HepG2 (cell line): ENCODE measurements at regions not wholly inside any gene's neighbourhood (a gene's known extent, or its start where the extent isn't known, plus 50 kb on each side); places are given as distances from the start of the nearest gene placed in this dataset.

Source experiments
- CTCF ChIP-seq: sonication (generic); formaldehyde crosslinking; IDR thresholded peaks from 2 replicates; pipeline ENCODE4 v1.5.0; 2020; ENCODE audit warnings: mild to moderate bottlenecking, missing genetic modification reagents, moderate library complexity
- E2F1 ChIP-seq: sonication (generic); formaldehyde crosslinking; IDR thresholded peaks from 2 replicates; pipeline ENCODE4 v1.5.0; 2020; ENCODE audit warnings: missing genetic modification reagents
- FLYWCH1 ChIP-seq: sonication (generic); formaldehyde crosslinking; IDR thresholded peaks from 2 replicates; pipeline ENCODE4 v1.8.1; 2023; ENCODE audit warnings: mild to moderate bottlenecking, missing genetic modification reagents
- GABPA ChIP-seq, 2 experiments: IDR thresholded peaks; 2 replicates each; pipeline ENCODE4 v1.6.1; 2011 to 2016; ENCODE audit warnings: low read depth in 2 of 2, low read length in 1 of 2, missing biosample characterization in 1 of 2, missing genetic modification characterization in 1 of 2
- HNRNPL ChIP-seq: fragments of 200-400 bp; formaldehyde crosslinking; IDR thresholded peaks from 2 replicates; pipeline ENCODE4 v1.6.1; 2017; ENCODE audit warnings: mild to moderate bottlenecking, low read depth, low read length
- KLF6 ChIP-seq: IDR thresholded peaks from 2 replicates; pipeline ENCODE4 v1.8.0; 2016; ENCODE audit warnings: missing biosample characterization, missing genetic modification reagents
- POLR2A ChIP-seq, 2 experiments: IDR thresholded peaks; 2 replicates each; pipeline ENCODE4 v1.6.1; 2011; ENCODE audit warnings: low read depth in 2 of 2, low read length in 2 of 2, mild to moderate bottlenecking in 1 of 2, moderate library complexity in 1 of 2; ENCODE audit not compliant: insufficient read depth in 1 of 2
- REST ChIP-seq, 2 experiments: IDR thresholded peaks; 2 replicates each; pipeline ENCODE4 v1.6.1; 2011 to 2012; ENCODE audit warnings: low read length in 2 of 2, borderline replicate concordance in 1 of 2, low read depth in 1 of 2, mild to moderate bottlenecking in 1 of 2, moderate library complexity in 1 of 2
- REXO4 ChIP-seq: sonication (generic); formaldehyde crosslinking; IDR thresholded peaks from 2 replicates; pipeline ENCODE4 v1.8.0; 2022; ENCODE audit warnings: missing genetic modification reagents, mild to moderate bottlenecking, borderline replicate concordance
- SP5 ChIP-seq: IDR thresholded peaks from 2 replicates; pipeline ENCODE4 v1.6.1; 2016; ENCODE audit warnings: low read depth, borderline replicate concordance
- ZBTB39 ChIP-seq: sonication (generic); formaldehyde crosslinking; IDR thresholded peaks from 2 replicates; pipeline ENCODE4 v1.5.0; 2020; ENCODE audit warnings: missing genetic modification reagents
- ZNF431 ChIP-seq: sonication (generic); formaldehyde crosslinking; IDR thresholded peaks from 2 replicates; pipeline ENCODE4 v1.9.0; 2022; ENCODE audit warnings: missing genetic modification reagents, low read depth, mild to moderate bottlenecking, borderline replicate concordance
- ZUFSP ChIP-seq: sonication (generic); formaldehyde crosslinking; IDR thresholded peaks from 2 replicates; pipeline ENCODE4 v1.9.0; 2021; ENCODE audit warnings: missing genetic modification reagents, mild to moderate bottlenecking, borderline replicate concordance
- ZXDC ChIP-seq: sonication (generic); formaldehyde crosslinking; IDR thresholded peaks from 2 replicates; pipeline ENCODE4 v1.5.0; 2020; ENCODE audit warnings: mild to moderate bottlenecking, missing genetic modification reagents

GRCh38 chr10:55320187-55320700 is 519.2 kb upstream of the PCDH15 start:
- TF ChIP-seq GABPA (IDR thresholded peaks at IDR 0.05; ENCODE audit: low read depth, low read length) (no peak), GABPA (CRISPR knock-in tag; IDR thresholded peaks at IDR 0.05; ENCODE audit: low read depth) (no peak), FLYWCH1 (no peak), ZUFSP (no peak), ZBTB39 (CRISPR knock-in tag) (no peak), SP5 (CRISPR knock-in tag) (no peak), POLR2A (IDR thresholded peaks at IDR 0.05; ENCODE audit: insufficient read depth in 1 of 2, low read depth in 2 of 2, low read length in 2 of 2) (no peak), CTCF (CRISPR knock-in tag) (no peak), HNRNPL (no peak), REXO4 (CRISPR knock-in tag) (no peak), KLF6 (CRISPR knock-in tag) (no peak), REST (IDR thresholded peaks at IDR 0.05; ENCODE audit: borderline replicate concordance in 1 of 2, low read depth in 1 of 2, low read length in 2 of 2) (no peak), ZNF431 (CRISPR knock-in tag) (no peak), E2F1 (CRISPR knock-in tag) (no peak), ZXDC (no peak)
